Bronchial epithelial cell (primary cell): ENCODE measurements at regions not wholly inside any gene's neighbourhood (a gene's known extent, or its start where the extent isn't known, plus 50 kb on each side); places are given as distances from the start of the nearest gene placed in this dataset.

Experiments used
- DNase-seq: peaks from one replicate; pipeline ENCODE4 v3.0.0-alpha.2; 2010; ENCODE audit warnings: low read depth
- FAIRE-seq: peaks from 2 replicates; lab custom pipeline; 2011; peaks lifted over from hg19 to GRCh38; lab: Jason Lieb, UNC
- H3K27me3 ChIP-seq: 2 replicates; pipeline ENCODE4 v1.5.1; 2011; ENCODE audit warnings: low read length; ENCODE audit not compliant: control insufficient read depth, insufficient read depth
- H3K36me3 ChIP-seq: 2 replicates; pipeline ENCODE4 v1.5.1; 2011; ENCODE audit warnings: low read length; ENCODE audit not compliant: control insufficient read depth, insufficient read depth
- H3K4me3 ChIP-seq: 2 replicates; pipeline ENCODE4 v1.5.1; 2011; ENCODE audit warnings: mild to moderate bottlenecking, low read depth, low read length, control low read depth
- CTCF ChIP-seq: IDR thresholded peaks from 2 replicates; pipeline ENCODE4 v1.5.1; 2011; ENCODE audit warnings: mild to moderate bottlenecking, moderate library complexity, low read length, control low read depth, inconsistent platforms; ENCODE audit not compliant: insufficient read depth, severe bottlenecking

- no peaks in the 10 kb centered on the region for H3K27me3 ChIP-seq
- H3K4me3 ChIP-seq: no peak overlapping the region
- no peaks in the 10 kb centered on the region for H3K36me3 ChIP-seq
- TF ChIP-seq CTCF: no peak
- no peak for DNase-seq
- FAIRE-seq: no peak
These were observed 113.0 kb upstream of the DCLK2 start for GRCh38 chr4:149965206-149965605.

- Histone ChIP-seq H3K36me3 (no peaks in the 10 kb centered on the region), H3K4me3 (no peak overlapping the region), H3K27me3 (no peaks in the 10 kb centered on the region)
- TF ChIP-seq CTCF: no peak
- FAIRE-seq: no peak
- DNase-seq: no peak
These were observed 105.8 kb upstream of the DCLK2 start for GRCh38 chr4:149972407-149972806.

DNA sequence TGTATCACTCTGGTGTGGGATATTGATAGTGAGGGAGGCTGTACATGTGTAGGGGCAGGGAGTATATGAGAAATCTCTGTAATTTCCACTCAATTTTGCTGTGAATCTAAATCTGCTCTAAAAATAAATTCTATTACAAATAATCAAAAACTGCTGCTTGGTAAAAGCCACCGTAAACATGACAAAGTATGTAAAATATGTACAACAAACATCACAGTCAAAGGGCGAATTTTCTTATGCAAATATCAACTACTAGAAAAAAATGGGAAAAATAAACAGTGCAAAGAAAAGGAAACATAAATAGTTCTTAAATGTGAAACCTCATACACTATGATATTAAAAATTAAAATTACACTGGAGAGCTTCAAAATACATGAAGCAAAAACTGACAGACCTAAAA lies 105.1 kb upstream of the DCLK2 start:
- no peak overlapping the region for H3K4me3 ChIP-seq
- FAIRE-seq: no peak
- no peaks in the 10 kb centered on the region for H3K27me3 ChIP-seq
- no peaks in the 10 kb centered on the region for H3K36me3 ChIP-seq
- DNase-seq: no peak
- TF ChIP-seq CTCF: no peak

- no peaks in the 10 kb centered on the region for H3K36me3 ChIP-seq
- FAIRE-seq (no peak), DNase-seq (no peak)
- no peaks in the 10 kb centered on the region for H3K27me3 ChIP-seq
- H3K4me3 ChIP-seq: no peak overlapping the region
- no peak for TF ChIP-seq CTCF
These were observed 103.1 kb upstream of the DCLK2 start for GRCh38 chr4:149975172-149975571.

- no peak overlapping the region for H3K4me3 ChIP-seq
- no peak for TF ChIP-seq CTCF
- no peaks in the 10 kb centered on the region for H3K27me3 ChIP-seq
- FAIRE-seq (no peak), DNase-seq (no peak)
- no peaks in the 10 kb centered on the region for H3K36me3 ChIP-seq
These were observed 98.0 kb upstream of the DCLK2 start for GRCh38 chr4:149980121-149980682.

DNA sequence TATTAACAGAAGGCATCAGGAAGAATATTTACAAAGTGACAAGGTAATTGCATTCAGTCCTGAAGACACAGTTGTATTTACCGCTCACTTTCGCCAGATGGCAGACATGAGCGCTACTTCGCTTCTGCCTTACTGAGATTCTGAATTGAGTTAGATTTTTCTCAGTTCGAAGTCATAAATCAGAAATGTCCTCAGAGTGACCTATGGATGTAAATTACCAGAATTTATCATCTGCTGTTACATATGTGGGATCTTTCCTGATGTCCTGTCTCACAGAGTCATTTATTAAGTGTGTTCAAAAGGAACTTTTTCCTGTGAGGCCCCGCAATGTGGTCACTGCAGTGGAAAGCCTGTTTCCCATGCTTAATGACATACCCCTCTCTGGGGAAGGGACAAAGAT lies 97.3 kb upstream of the DCLK2 start:
- Histone ChIP-seq H3K36me3 (no peaks in the 10 kb centered on the region), H3K4me3 (no peak overlapping the region), H3K27me3 (no peaks in the 10 kb centered on the region)
- peak; percentile 50 for DNase-seq
- TF ChIP-seq CTCF: peak; percentile 70
- peak; percentile 82 for FAIRE-seq
